ENCODE measurements at regions not wholly inside any gene's neighbourhood (a gene's known extent, or its start where the extent isn't known, plus 50 kb on each side); places are given as distances from the start of the nearest gene placed in this dataset.
A peak's percentile ranks its signal among the peaks of the same experiment; 100 is the strongest.
"Not testable (repeated sequence)": the region's sequence is repeated elsewhere in the genome, so short reads cannot be mapped to it uniquely, and the experiment has no call there.

- not testable (repeated sequence) for DNase-seq (ENCODE audit: low spot score)
These were observed 50.6 kb upstream of the ZNG1B start for GRCh38 chr2:113386780-113387433.

GRCh38 chr2:113379621-113380020 lies 57.9 kb upstream of the ZNG1B start:
- not testable (repeated sequence) for DNase-seq (ENCODE audit: low spot score)

GRCh38 chr2:113376913-113377445 lies 60.5 kb upstream of the ZNG1B start:
- no peak for DNase-seq (ENCODE audit: low spot score)

GRCh38 chr2:113376253-113376912 lies 61.1 kb upstream of the ZNG1B start:
- DNase-seq (ENCODE audit: low spot score), result no peak

DNA sequence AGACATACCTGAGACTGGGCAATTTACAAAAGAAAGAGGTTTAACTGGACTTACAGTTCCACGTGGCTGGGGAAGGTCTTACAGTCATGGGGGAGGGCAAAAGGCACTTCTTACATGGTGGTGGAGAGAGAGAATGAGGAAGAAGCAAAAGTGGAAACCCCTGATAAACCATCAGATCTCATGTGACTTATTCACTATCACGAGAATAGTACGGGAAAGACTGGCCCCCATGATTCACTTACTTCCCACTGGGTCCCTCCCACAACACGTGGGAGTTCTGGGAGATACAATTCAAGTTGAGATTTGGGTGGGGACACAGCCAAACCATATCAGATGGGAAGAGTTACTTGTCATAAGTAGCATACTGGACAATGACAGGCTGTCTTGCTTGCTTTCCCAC lies 62.6 kb upstream of the ZNG1B start:
- DNase-seq (ENCODE audit: low spot score), result not testable (repeated sequence)

DNA sequence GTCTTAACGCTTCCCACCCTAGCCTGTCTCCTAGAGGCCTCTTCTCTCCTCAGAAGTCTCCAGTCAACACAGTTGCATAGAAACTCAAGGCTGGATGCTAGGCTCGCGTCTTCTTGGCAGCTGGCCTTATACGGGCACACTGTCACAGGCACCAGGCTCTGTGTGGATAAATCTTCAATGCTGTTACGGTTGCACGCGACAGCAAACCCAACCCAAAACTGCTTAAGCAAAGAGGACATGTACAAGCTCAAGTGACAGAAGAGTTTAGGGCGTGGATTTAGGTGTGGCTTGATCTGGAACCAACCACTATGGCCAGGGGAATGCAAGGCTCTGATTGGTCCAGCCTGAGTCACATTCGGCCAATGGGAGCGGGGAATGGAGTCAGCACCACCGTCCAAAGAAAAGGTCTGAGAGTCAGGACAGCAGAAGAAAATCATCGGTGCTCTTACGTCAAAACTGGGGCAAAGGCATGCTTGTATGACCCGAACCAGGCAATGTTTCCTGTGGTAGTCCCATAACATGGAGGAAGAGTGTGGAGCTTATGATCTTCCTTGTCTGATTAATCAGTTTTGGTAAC lies 65.1 kb upstream of the ZNG1B start:
- not testable (repeated sequence) for DNase-seq (ENCODE audit: low spot score)

GRCh38 chr2:113370478-113371091 lies 66.9 kb upstream of the ZNG1B start:
- DNase-seq (ENCODE audit: low spot score), result peak; percentile 68

DNA sequence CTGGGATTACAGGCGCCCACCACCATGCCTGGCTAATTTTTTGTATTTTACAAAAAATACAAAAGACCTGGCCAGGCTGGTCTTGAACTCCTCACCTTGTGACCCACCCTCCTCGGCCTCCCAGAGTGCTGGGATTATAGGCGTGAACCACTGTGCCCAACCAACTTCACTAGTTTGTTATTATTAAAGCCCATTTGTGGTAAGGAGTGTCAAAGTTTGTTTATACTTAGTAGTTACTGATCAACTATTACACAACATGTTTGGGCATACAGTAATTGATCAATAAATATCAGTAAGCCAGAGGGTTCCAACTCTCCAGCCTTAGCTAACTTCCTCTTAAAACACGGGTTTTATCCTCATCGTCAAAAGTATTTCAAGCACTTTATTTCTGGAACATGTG lies 67.5 kb upstream of the ZNG1B start:
- no peak for DNase-seq (ENCODE audit: low spot score)

- DNase-seq (ENCODE audit: low spot score), result not testable (repeated sequence)
These were observed 68.9 kb upstream of the ZNG1B start for GRCh38 chr2:113368581-113368980.

- DNase-seq (ENCODE audit: low spot score), result not testable (repeated sequence)
These were observed 70.7 kb upstream of the ZNG1B start for GRCh38 chr2:113366821-113367220.

- not testable (repeated sequence) for DNase-seq (ENCODE audit: low spot score)
These were observed 71.7 kb upstream of the ZNG1B start for GRCh38 chr2:113365791-113366190.

GRCh38 chr2:113365290-113365689 lies 72.2 kb upstream of the ZNG1B start:
- not testable (repeated sequence) for DNase-seq (ENCODE audit: low spot score)

GRCh38 chr2:113361051-113361450 lies 76.4 kb upstream of the ZNG1B start:
- DNase-seq (ENCODE audit: low spot score), result no peak

GRCh38 chr2:113357071-113357470 lies 78.3 kb upstream of the PAX8 start:
- no peak for DNase-seq (ENCODE audit: low spot score)

DNA sequence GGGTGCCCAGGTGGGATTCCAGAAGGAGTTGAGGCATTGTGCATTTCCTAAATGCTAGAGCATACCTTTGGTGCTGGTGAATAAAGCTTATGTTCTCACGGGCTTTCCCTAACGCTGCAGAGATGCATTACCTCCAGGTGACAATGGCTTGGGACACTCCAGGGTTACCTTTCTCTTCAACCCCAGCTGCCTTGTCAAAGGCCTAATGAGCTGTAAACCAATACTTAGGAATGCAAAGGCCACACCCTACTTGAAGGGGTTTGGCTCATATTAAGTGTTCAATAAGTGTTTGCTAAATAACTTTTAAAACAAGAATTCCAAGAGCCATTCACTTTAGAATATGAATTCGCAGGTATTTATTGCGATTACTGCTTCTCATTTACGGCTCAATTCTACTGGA lies 77.6 kb upstream of the PAX8 start:
- DNase-seq (ENCODE audit: low spot score), result not testable (repeated sequence)

DNA sequence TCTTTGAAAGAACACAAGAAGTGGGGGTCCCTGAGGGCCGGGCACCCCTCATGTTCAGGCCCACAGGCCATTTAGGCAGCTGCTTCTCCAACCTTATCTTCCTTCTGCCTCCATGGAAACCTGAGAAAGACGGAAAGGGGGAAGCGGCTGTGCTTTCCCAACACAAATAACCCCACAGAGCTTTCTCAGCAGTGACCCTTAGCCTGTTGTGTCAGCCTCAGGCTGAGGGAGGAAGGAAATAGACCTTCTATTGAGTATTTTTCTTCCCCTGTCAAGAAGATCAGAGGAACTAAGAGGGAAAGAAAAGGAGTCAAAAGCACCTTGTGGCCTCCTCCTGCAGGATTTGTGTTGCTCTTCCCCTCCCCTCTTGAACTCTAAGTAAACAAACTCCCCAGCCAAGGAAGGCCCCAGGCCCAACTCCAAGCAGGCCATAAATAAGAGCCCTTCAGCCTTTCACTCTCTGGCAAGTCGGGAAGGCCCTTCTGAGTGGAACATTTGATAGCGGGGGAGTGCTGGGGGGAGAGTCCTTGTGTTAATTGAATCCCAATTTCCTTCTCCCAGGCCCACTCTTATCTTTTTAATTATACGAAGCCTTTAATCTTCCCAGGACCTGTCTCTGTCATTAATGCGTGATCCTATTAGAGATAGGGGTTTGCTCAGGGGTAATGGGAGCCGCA lies 76.8 kb upstream of the PAX8 start:
- DNase-seq (ENCODE audit: low spot score), result not testable (repeated sequence)

DNA sequence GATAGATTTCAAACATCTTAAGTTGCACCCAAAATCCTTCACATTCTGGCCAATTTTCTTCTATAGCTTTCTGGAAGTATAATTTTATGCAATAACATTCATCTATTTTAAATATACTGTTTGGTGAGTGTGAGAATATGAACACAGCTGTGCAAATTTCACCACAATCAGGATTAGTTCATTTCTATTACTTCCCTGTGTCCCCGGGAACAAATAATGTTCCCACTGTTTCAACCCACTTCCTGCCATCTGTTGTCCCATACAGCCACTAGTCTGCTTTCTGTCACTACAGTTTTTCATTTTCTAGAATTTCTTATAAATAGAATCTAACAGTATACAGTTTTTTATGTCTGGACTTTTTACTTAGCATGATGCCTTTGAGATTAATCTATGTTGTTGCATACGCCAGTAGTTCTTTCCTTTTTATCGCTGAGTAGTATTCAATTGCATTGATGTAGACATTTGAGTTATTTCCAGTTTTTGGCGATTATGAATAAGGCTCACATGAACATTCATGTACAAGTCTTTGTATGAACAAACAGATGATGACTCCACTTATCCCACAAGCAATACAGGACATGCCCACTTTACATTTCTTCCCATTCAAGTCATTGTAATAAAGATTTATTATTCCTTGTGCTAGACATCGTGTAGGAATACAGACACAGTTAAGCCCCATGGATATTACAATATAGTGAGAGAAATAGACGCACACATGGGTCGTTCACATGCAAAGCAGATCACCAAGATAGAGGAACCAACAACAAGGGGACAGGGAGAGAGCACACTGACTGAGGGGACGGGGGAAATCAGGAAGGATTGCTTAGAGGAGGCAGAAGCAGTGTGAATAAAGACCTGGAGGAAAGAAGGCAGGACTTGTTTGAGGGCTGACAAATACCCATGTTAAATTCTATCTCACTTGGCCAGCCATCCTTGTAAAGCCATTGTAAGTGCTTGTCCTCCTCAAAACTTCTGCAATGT lies 72.9 kb upstream of the PAX8 start:
- no peak for DNase-seq (ENCODE audit: low spot score)

DNA sequence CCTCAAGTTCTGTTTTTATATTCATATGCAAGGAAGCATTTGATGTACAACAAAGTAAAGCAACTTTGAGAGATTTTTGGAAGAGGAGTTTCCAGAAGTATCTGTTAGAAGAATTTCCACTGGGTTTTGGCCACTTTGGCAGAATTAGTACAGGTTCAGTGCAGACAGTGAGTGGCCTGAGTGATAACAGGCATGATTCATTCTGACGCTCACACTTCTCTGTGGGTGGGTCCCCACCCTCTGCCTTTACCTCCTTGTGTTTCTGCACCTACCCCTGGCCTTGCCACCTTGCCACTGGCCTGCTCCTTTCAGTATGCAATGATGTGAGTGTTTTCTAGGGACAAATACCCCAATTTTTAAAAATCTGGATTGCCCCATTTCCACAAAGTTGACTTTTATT lies 65.1 kb upstream of the PAX8 start:
- not testable (repeated sequence) for DNase-seq (ENCODE audit: low spot score)

GRCh38 chr2:113342650-113343049 lies 63.9 kb upstream of the PAX8 start:
- no peak for DNase-seq (ENCODE audit: low spot score)

DNA sequence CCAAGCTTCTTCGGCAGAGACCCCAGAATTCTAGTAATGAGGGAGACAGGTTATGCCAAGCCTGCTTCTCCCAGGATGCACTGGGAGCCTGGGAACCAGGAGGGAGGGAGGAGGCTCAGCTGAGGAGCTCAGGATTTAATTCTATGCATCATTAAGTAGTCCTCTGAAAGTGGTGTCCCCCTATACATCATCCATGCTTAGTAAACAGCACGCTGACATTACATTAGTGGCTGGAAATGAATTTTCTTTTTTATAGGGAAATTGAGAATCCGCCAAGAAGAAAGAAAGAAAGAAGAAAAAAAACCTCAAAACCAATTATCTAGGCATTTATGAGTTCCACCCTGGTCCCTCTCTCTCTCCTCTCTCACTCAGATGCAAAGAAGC lies 63.1 kb upstream of the PAX8 start:
- DNase-seq (ENCODE audit: low spot score), result not testable (repeated sequence)

Measured in CD4-positive, alpha-beta T cell treated with Interleukin-6 at 100 ng/mL for 8 hours (primary cell).